ENCODE measurements at regions not wholly inside any gene's neighbourhood (a gene's known extent, or its start where the extent isn't known, plus 50 kb on each side); places are given as distances from the start of the nearest gene placed in this dataset.

- TF ChIP-seq CTCF (IDR thresholded peaks at IDR 0.05) (no peak), POLR2AphosphoS5 (IDR thresholded peaks at IDR 0.05) (no peak), POLR2A (IDR thresholded peaks at IDR 0.05) (no peak)
These were observed 103.1 kb upstream of the GAP43 start for GRCh38 chr3:115520241-115520640.

All from suprapubic skin (tissue), 4 donors.